ACHN (cell line): ENCODE measurements at regions not wholly inside any gene's neighbourhood (a gene's known extent, or its start where the extent isn't known, plus 50 kb on each side); places are given as distances from the start of the nearest gene placed in this dataset.
"Not testable (repeated sequence)": the region's sequence is repeated elsewhere in the genome, so short reads cannot be mapped to it uniquely, and the experiment has no call there.

Source experiments
- DNase-seq: peaks from one replicate; pipeline ENCODE4 v3.0.0-alpha.2; 2015
- in situ Hi-C: cut with HindIII; loops from 2 replicates; pipeline ENCODE4 v1.10.0; 2017; ENCODE audit warnings: low sequenced_read_pairs, low pct_ligation_motif_present, low pct_unique_long_range_greater_than_20kb

- in situ Hi-C loops: no loop called here
- DNase-seq: no peak
These were observed 523.7 kb upstream of the FOXG1 start for GRCh38 chr14:28242895-28243294.

- no peak for DNase-seq
- in situ Hi-C loops: no loop called here
These were observed 523.0 kb upstream of the FOXG1 start for GRCh38 chr14:28243600-28243999.

GRCh38 chr14:28245216-28245615, 521.4 kb upstream of the FOXG1 start:
- in situ Hi-C loops: no loop called here
- no peak for DNase-seq

GRCh38 chr14:28247491-28247890, 519.1 kb upstream of the FOXG1 start:
- no peak for DNase-seq
- in situ Hi-C loops: no loop called here

GRCh38 chr14:28252124-28252523, 514.5 kb upstream of the FOXG1 start:
- DNase-seq, in situ Hi-C loops: not testable (repeated sequence)

- DNase-seq: no peak
- in situ Hi-C loops: no loop called here
These were observed 511.8 kb upstream of the FOXG1 start for GRCh38 chr14:28254768-28255167.

GRCh38 chr14:28264306-28264705, 502.3 kb upstream of the FOXG1 start:
- no peak for DNase-seq
- in situ Hi-C loops: no loop called here

GRCh38 chr14:28272270-28272669, 494.3 kb upstream of the FOXG1 start:
- in situ Hi-C loops: no loop called here
- DNase-seq: no peak

- in situ Hi-C loops: no loop called here
- DNase-seq: no peak
These were observed 486.1 kb upstream of the FOXG1 start for GRCh38 chr14:28280530-28280929.

GRCh38 chr14:28280997-28281598, 485.5 kb upstream of the FOXG1 start:
- no peak for DNase-seq
- in situ Hi-C loops: no loop called here

GRCh38 chr14:28284546-28285300, 481.9 kb upstream of the FOXG1 start:
- in situ Hi-C loops: no loop called here

GRCh38 chr14:28294834-28295440, 471.6 kb upstream of the FOXG1 start:
- in situ Hi-C loops: no loop called here
- peak; percentile 19 for DNase-seq

More at GRCh38 chr14:28284546-28285300, 481.9 kb upstream of the FOXG1 start:
- no peak for DNase-seq

GRCh38 chr14:28297559-28297958, 469.0 kb upstream of the FOXG1 start:
- in situ Hi-C loops: no loop called here
- DNase-seq: no peak

GRCh38 chr14:28298156-28298555, 468.4 kb upstream of the FOXG1 start:
- in situ Hi-C loops: no loop called here
- DNase-seq: no peak

- in situ Hi-C loops: no loop called here
- no peak for DNase-seq
These were observed 467.4 kb upstream of the FOXG1 start for GRCh38 chr14:28299227-28299626.

GRCh38 chr14:28300356-28300755, 466.2 kb upstream of the FOXG1 start:
- in situ Hi-C loops: no loop called here
- DNase-seq: no peak

- in situ Hi-C loops: no loop called here
- no peak for DNase-seq
These were observed 465.4 kb upstream of the FOXG1 start for GRCh38 chr14:28301179-28301578.

- DNase-seq: no peak
- in situ Hi-C loops: no loop called here
These were observed 463.3 kb upstream of the FOXG1 start for GRCh38 chr14:28303248-28303647.

GRCh38 chr14:28305938-28306337, 460.6 kb upstream of the FOXG1 start:
- DNase-seq: no peak
- in situ Hi-C loops: no loop called here

- in situ Hi-C loops: no loop called here
- DNase-seq: no peak
These were observed 459.1 kb upstream of the FOXG1 start for GRCh38 chr14:28307506-28307905.
